NCI-H2171 (cell line): ENCODE measurements at regions not wholly inside any gene's neighbourhood (a gene's known extent, or its start where the extent isn't known, plus 50 kb on each side); places are given as distances from the start of the nearest gene placed in this dataset.
"Not testable (repeated sequence)": the region's sequence is repeated elsewhere in the genome, so short reads cannot be mapped to it uniquely, and the experiment has no call there.

Experiments used
- DNase-seq: peaks from one replicate; lab custom pipeline; 2025; lab: John Stamatoyannopoulos, UW

DNA sequence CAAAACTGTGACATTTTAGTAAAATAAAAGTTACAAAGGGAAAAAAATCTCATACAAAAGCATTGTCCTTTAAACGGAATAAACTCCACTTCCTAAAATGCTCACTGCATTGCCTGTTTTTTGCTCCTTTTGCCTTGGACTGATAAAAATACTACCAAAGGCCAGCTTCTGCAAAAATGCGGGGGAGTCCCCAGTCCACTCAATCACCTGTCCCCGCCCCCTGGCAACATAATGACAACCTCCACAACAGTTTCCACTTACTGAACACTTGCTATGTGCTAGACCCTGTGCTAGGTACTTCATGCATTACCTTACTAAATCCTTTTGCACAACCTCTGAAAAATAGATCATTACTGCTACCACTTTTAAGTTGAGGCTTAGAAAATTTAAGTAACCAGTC is 172.7 kb upstream of the CCL2 start:
- no peak for DNase-seq

DNA sequence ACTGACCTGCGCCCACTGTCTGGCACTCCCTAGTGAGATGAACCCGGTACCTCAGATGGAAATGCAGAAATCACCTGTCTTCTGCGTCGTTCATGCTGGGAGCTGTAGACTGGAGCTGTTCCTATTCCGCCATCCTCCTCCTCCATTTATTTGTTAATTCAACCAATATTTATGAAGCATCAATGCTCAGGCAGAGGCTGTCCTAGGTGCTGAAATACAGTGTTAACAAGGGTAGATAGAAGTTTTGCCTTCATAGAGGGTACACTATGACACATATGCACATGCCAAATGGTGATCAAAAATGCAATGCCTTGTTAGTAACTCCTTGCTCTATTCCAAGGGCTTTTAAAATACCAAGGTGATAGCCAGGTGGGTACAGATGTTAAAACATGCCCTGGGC is 166.0 kb upstream of the CCL2 start:
- DNase-seq, result not testable (repeated sequence)

DNA sequence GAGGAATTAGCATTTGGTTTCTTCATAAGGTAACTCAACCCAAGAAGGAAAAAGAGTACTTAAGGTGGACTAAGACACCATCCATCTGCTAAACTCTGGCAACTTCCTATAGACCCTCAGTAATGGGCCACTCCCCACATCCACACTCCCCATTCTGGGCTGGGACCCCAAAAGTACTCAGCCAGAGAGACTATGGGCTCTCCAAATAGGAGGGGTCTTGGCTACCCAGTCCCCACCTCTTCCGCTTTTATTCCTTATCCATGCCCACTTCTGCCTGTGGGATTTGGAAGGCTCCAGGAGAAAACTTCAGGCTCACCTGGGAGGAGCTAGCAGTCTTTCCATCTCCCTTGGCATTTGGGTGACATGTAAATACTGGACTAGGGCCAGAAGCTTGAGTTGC is 164.5 kb upstream of the CCL2 start:
- no peak for DNase-seq

DNA sequence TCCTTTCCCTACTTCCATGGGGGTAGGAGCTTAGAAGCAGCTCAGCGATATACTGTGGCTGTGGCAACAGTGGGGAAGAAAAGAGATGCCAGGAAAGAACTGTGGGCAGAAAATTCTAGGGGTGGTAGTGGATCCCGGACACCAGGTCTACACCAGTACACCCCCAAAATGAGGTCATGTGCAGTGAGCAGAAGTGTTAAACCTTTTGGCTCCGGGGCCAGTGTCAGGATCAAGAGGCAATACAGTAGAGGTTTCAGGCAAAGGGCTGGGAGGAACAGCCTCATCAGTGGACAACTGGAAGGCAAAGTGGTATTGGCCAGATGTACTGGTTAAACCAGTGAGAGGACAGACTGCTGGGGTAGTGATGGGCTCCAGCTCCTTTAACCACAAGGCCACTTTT is 163.1 kb upstream of the CCL2 start:
- DNase-seq, result no peak

DNA sequence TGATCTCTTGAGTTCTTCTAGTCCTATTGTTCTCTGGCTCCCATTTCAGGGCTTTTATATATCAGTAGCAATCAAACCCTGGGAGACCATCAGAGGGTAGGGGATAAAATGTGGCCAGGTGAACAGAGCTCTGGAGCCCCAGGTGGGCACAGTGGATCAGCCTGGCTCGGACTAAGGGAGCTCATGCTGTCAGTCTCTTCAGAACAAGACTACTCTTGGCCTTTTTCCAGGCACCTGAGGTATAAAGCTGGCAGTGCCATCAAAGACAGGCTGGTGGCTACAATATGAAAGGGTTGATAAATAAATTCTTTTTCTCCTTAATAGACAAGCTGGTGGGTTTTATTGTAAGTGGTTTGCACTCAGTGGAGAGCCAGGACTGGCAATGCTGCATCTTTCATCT is 160.0 kb upstream of the CCL2 start:
- DNase-seq, result no peak

DNA sequence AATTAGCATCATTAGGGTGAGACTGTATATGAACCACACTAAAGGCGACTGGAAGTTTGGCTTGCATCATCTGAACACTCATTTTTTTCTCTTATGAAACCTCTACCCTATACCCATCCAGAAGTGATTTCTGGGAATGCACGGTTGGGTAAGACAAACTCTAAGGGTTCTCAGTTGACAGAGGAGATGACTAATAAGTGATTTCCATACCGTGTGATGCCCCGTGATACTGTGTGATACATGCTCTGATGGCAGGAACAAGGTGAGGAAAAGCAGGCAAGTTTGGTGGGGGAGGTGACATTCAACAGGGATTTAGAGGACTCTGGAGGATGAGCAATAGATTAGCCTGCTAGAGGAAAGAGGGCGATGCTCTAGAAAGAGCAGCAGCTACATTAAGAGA is 156.4 kb upstream of the CCL2 start:
- no peak for DNase-seq

DNA sequence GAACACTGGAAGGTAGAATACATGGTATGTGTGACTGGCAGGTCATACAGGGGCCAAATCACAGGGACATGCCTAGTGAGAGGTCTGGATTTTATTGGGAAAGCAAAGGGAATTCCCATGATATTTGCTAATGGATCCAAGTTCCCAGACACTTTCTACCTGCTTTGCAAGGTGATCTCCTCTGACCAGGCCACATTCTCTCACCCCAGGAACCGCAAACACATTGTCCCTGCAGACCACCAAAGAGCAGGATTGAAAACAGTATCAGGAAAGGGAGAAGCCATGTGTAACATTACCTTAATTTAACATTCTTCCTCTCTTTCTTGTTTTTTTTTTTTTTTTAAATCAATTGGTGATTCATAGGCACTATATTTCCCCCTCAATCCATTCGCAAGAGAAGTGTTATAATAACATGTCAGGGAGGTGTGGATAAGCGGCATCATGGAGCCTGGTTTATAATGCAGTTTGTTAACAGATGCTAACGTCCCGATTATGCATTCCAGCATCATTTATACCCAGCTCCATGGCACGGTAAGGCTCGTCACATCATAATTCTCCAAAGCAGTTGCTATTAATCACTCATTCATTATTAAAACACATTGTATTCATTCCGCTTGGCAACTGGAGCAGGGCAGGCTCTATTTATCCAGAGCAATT is 155.1 kb upstream of the CCL2 start:
- DNase-seq, result no peak

DNA sequence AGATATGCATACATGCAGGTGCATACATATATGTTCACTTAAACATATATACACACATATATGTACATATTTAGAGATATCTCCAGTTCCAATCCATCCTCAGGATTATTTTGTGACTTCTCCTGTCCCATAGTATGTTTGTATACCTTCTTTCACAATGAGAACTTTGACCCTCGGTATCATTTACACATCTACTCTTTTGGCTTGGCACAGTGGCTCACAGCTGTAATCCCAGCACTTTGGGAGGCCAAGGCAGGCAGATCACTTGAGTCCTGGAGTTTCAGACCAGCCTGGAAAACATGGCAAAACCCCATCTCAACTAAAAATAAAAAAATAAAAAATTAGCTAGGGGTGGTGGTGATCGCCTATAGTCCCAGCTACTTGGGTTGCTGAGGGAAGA is 148.1 kb upstream of the CCL2 start:
- DNase-seq, result no peak

DNA sequence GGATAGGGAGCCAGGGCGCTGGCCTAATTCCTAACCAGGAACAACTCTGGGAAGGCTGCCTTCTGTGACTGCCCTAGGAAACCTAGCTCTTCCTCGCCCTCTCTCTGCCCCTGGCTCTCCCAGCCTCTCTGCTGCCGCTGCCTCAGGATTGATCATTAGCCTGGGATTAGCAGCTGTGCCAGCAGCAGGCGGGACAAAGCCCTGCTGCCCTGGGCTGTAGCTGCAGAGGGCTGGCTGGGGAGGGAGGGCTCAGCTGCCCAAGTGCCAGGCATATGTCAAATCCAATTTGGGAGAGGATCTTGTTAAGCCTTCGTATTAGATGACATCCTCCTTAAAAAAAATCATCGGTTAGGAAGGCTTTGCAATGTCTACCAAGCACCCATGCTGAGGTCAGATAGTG is 144.8 kb upstream of the CCL2 start:
- peak; percentile 50 for DNase-seq

DNA sequence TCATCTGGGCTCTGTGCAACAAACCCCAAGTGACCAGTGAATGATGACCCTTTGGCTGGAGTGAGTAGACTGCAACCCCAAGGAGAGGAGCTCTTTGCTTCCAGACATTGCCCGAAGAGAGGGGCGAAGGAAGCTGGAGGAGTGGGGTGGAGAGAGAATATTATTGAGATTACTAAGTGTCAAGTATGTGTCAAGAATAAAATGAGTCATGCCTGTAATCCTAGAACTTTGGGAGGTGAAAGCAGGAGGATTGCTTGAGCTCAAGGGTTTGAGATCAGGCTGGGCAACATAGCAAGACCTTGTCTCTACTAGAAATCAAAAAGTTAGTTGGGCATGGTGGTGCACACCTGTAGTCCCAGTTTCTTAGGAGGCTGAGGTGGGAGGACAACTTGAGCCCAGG is 142.0 kb upstream of the CCL2 start:
- DNase-seq, result no peak

DNA sequence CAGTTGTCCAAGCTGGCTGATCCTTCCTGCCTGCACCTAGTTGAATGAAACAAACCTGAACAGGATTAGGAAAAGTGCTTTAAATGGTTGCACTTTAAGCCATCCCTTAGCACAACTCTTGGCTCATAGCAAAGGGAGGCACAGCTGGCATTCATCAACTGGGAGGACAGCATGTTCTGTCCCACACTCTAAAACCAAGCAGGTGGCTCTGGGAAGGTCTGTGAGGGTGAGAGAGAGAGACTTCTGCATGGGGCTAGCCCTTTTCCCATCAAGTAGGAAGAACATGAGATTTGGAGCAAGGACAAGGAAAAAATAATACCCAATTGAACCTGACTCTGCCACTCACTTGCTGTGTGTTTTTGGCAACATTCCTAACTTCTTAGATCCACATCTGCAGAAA is 140.9 kb upstream of the CCL2 start:
- no peak for DNase-seq

DNA sequence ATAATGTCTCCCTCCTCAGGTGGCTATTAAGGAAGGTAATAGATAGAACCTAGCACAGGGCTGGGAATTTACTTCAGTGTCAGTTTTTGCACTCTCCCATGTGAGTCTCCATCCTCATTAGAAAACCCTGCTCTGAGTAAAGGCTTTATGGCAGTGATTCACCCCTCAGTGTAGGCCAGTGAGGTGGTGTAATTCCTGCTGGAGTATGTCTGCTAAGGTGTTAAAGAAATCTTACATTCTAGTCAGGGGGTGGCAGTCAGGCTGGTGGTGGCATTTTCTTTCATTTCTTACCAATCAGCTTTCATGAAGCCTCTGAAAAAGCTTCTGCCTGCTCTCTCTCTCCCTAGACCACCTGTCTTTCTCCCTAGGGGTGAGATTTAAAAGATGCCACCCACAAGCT is 138.8 kb upstream of the CCL2 start:
- no peak for DNase-seq

DNA sequence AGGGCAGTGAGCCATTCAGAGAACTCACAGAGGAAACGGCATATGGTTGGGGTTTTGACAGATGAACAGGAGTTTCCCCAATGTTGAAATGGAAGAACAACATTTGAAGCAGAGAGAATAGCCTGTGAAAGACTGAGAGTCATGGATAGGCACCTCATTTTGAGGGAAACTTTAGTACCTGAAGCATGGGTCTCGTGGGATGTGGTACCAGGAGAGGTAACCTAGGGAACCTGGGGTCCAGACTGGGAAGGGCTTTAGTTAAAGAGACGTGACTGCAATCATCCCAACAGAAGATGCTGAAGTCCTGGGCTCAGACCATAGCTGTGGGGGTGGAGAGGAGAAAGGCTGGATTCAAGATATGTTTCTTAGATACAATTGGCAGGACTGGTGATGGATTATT is 137.8 kb upstream of the CCL2 start:
- DNase-seq, result no peak

DNA sequence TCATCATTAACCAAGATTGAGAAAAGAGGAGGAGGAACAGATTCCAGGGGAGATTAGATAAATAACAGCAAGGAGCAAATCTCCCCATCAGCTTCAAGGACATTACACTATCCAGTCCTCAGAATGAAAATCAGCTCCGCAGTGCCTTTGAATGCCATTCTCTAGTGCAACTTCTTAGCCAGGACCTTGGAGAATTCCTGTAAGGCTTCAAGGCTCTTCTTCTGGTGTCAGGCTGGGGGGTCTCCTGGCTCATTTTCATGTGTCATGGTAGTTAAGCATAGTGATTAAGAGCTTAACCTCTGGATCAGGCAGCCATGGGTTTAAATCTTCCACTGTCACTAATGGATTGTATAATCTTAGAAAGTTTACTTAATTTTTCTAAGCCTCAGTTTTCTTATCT is 137.3 kb upstream of the CCL2 start:
- no peak for DNase-seq

DNA sequence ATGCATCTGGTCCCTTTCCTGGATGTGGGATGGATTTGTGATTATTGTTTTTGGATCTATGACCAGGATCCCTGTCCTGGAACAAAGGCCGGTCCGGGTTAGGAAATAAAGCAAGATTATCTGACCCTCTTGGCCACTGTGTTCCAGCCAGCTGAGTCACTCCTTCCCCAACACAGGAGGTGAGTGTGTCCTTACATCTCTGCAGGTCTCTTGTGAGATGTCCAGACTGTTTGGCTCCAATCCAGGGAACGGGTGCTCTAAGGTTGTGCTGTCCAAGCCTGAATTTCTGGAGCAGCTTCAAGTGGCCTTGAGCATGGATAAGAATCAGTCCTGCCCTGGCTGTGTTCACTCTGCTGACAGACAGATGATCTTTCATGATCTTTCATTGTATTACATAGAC is 136.5 kb upstream of the CCL2 start:
- no peak for DNase-seq

DNA sequence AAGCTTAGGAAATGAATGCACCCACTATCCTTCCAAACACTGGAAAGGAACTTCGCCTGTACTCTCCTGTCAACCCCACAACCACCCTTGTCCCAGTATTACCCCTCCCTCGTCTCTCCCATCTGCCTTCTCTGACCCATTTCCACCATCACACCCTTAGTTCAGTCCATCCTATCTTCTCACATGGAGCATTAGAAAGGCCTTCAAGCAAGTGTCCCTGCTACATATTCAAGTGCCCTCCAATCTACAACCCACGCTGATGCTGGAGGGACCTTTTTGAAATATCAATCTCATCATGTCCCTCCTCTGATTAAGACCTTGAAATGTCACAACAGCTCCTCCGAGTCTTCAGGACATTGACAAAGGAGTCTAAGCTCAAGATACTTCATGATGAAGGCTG is 133.8 kb upstream of the CCL2 start:
- no peak for DNase-seq

DNA sequence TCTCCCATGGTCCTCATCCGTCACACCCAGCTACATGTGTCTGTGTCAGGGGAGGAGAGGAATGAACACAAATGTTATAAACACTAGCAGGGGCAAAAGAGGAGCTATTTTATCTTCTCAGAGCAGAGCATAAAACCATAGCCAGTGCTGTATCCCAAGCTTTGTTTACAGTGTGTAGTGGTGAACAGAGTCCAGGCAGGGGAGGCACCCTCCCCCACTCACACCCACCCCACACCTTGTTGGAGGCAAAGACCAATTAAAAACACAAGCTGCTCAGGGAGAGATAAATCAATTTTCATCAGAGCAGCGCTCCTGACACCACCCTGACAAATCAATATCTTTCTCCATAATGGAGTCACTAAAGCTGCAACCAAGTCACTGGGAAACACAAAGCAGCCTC is 132.6 kb upstream of the CCL2 start:
- no peak for DNase-seq

DNA sequence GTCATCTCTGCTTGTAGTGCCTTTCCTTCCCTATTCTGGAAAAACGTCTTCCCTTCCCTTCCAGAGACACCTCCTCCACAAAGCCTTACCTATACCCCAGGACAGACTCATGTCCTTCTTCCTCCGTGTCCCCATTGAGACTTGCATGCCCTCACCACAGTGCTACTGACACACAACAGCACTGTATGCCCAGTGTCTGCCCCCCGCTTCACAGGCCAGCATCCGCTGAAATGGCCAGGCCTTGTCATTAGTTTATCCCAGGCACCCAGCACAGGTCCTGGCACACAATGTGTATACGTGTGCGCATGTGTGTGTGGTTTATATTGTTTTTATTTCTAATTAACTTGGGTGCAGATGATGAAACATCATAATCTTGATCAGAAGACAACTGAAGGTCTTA is 130.1 kb upstream of the CCL2 start:
- no peak for DNase-seq

DNA sequence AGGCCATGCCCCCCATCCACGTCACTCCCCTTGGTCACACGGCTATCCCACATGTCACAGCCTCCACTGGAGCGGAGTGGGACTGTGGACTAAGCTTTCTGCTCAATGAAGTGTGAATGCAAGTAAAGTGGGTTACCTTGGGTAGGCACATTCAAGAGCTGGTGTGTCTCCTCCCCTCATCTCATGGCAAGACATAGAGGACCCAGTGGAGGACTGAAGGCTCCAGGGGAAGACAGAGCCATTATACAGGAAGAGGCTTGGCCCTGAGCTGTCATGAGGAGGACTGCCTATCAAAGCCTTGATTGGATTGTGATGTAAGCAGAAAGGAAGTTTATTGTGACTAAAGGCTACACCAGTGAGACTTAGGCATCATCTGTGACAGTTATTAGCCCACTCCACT is 129.2 kb upstream of the CCL2 start:
- DNase-seq, result no peak

DNA sequence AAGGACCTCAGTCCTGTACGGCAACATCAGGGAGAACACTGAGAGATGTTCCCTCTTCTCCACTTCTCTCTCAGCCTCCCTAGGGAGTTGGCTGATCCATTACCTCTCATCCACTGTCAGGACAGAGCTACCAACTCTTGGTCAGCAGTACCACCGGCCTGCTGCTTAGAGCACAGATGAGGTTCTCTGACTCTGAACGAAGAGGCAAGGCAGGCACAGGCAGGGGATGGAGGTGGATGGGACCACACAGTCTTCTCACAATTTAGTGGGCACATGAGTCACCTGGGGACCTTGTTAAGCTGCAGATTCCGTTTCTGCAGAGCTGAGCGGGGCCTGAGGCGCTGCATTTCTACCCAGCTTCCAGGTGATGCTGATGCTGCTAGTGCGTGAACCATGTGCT is 128.6 kb upstream of the CCL2 start:
- no peak for DNase-seq

DNA sequence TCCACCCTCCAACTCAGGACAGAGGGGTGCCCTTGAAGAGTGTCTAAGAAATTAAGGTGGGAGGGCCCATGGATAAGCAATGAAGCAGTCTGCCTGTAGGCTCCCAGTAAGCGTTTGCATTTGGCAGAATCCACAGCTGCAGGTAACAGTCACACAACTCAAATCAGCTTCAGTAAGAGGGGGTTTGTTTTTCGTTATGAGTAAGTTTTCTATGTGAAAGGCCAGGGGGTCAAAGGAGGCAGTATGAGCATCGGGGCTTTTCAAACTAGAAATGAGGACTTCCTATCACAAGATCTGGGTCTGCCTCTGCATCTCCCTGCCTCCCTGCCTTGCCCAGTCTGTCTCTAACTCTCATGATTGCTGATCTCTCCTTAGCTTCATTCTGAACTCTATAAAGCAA is 128.1 kb upstream of the CCL2 start:
- DNase-seq, result no peak

DNA sequence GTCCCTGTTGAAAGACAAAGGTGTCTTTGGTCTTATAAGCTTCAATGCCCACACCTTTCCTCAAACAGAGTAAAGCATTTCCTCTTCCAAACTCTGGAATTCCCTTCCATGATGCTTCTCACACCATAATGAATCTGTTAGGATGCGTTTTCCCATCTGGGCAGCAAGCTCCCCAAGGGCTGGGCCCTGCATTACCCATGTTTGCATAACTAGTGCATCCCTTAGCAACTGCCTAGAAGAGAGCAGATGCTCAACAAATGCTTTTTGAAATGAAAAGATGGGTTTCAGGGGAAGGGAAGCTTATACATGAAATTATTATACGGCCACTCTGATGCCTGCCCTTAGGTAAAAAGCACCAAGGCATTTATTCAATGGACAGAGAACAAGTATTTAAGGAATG is 124.5 kb upstream of the CCL2 start:
- DNase-seq, result no peak

DNA sequence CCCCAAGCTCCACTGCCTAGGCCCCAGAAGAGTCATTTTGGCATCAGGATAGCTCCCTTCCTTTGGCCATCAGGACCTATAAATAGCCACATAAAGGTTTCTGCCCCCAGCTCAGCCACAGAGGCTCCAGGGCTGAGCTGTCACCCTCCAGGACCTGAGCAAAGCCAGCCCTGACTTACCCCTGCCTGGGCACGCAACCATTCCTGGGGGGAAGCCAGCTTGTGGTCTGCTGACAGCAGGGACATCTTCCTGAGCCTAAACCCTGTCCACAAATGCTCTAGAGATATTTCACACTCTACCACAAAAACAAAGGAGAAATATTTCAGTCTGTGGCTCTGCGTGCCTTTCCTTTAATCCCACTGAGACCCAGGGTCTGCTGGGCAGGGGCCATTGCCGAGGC is 123.7 kb upstream of the CCL2 start:
- DNase-seq, result no peak

DNA sequence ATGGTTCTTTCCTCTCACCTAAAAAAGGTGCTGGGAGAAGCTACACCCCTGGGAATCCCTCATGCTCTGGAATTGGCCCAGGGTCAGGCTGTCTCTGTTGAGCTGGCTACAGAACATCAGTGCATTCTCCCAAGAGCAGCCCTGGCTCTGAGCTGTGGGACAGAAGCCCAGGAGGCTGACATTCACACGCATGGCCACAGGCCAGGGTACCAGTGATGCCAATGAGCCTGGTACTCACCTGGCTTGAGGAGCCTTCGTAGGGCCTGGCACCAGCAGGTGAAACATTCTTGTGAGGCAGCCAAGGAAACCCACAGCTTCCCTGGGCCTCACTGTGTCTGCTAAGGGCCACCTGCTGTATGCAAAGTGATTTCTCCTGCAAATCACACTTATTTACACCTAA is 121.7 kb upstream of the CCL2 start:
- DNase-seq, result no peak

DNA sequence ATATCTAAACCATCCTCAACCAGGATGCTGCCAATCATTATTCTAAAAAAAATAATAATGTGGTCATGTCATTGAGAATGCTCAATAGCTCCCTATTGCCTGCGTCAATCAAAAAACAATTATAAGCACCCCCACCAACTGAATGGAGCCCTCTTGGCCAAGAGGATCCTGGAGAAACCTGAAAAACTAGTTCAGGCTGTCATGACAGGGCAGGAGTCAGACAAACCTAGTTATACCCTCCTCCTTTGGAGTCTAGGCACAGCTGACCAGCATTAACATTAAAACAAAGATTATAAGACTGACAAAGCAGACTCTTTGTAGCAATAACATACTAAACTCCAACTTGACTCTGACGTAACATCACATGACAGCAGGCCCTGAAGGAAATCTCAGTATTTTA is 119.2 kb upstream of the CCL2 start:
- DNase-seq, result no peak
